Activated naive CD4-positive, alpha-beta T cell treated with anti-CD3 and anti-CD28 coated beads, Interleukin-2, amount 10 ng/mL, durations not matched to agents 7 days and 5 days (primary cell): ENCODE measurements at regions not wholly inside any gene's neighbourhood (a gene's known extent, or its start where the extent isn't known, plus 50 kb on each side); places are given as distances from the start of the nearest gene placed in this dataset.

Source experiments
- CTCF ChIA-PET: fragments of 350-600 bp; sonication (Branson Sonifier 250); formaldehyde crosslinking; loops from one replicate; lab custom pipeline; 2021; ENCODE audit warnings: antibody characterized with exemption; lab: Charles Lee
- DNase-seq: peaks from one replicate; pipeline ENCODE4 v3.0.0-alpha.2; 2020
- H3K27ac Mint-ChIP-seq: one replicate; pipeline ENCODE4 v1.8.0; 2021; ENCODE audit warnings: mild to moderate bottlenecking, moderate library complexity, mixed read lengths
- H3K27me3 Mint-ChIP-seq: one replicate; pipeline ENCODE4 v1.8.0; 2021; ENCODE audit warnings: mild to moderate bottlenecking, mixed read lengths
- H3K36me3 Mint-ChIP-seq: one replicate; pipeline ENCODE4 v1.8.0; 2021; ENCODE audit warnings: mixed read lengths
- H3K4me1 Mint-ChIP-seq: one replicate; pipeline ENCODE4 v1.8.0; 2021; ENCODE audit warnings: mixed read lengths
- H3K4me3 Mint-ChIP-seq: one replicate; pipeline ENCODE4 v1.8.0; 2021; ENCODE audit warnings: mild to moderate bottlenecking, moderate library complexity, mixed read lengths
- H3K9me3 Mint-ChIP-seq: one replicate; pipeline ENCODE4 v1.8.0; 2021; ENCODE audit warnings: mixed read lengths

DNA sequence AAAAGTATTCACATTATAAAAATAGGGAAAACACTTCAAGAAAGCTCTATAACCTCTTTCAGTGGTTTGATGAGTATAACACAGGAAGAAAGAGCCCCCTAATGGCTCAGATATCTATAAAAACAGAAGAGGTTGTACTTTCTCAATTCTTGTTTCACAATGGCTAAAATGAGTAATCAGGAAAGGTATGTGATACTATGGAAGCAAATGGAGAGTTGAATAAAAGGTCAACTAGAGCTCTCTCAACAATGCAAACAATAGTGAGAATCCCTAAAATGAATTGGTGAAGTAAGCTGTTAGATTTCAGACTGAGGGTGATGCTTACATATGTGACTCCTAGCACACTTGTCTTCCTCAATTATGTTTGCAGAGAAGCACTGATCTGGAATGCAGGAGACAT, 584.6 kb upstream of the CDH18 start:
- CTCF ChIA-PET, result no interaction called here
- H3K27me3 Mint-ChIP-seq, result no peaks in the 10 kb centered on the region
- no peaks in the 10 kb centered on the region for H3K4me1 Mint-ChIP-seq
- no peaks in the 10 kb centered on the region for H3K36me3 Mint-ChIP-seq
- H3K9me3 Mint-ChIP-seq, result peaks cover 4% of the 10 kb centered on the region
- H3K4me3 Mint-ChIP-seq, result no peak overlapping the region
- H3K27ac Mint-ChIP-seq, result no peak overlapping the region
- DNase-seq, result no peak

DNA sequence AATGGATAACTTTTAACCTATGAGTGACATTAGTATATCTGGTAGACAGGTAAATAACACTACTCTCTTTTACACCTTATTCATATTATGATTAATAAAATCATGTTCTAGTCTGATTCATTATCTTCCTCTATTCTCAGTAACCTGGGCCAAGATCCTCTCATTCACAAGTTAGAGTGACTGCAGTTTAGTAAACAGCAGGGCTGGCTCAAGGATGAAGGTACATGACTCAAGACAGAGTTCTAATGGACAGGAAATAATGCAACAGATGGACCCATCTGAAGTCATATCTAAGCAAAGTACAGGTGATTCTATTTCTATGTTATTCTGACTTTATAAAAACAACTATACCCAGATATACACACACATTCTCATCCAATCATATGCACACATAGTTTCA, 582.5 kb upstream of the CDH18 start:
- Mint-ChIP-seq H3K4me1 (no peaks in the 10 kb centered on the region), H3K36me3 (no peaks in the 10 kb centered on the region), H3K4me3 (no peak overlapping the region), H3K27ac (no peak overlapping the region), H3K27me3 (no peaks in the 10 kb centered on the region), H3K9me3 (peaks cover 8% of the 10 kb centered on the region)
- DNase-seq, result no peak
- CTCF ChIA-PET, result no interaction called here

DNA sequence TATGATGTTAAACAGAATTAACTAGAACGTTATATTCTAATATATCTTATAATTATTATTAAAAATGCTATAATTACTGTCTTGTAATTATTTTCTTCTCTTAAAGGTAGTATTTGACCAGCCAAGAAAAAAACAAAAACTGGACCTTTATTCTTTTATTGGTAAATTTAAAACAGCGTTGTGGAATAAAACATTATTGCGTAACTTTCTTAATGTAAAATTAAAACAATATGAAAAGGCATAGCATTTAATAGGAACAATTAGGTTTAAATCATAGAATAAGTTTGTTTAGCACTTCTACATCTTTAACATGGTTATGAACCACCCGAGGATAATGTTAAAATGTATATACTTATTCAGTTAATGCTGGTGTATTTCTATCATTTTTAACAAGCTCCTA, 574.5 kb upstream of the CDH18 start:
- no peaks in the 10 kb centered on the region for H3K4me1 Mint-ChIP-seq
- peaks cover 12% of the 10 kb centered on the region for H3K9me3 Mint-ChIP-seq
- no peak overlapping the region for H3K27ac Mint-ChIP-seq
- no peak for DNase-seq
- CTCF ChIA-PET, result no interaction called here
- no peaks in the 10 kb centered on the region for H3K27me3 Mint-ChIP-seq
- H3K36me3 Mint-ChIP-seq, result no peaks in the 10 kb centered on the region
- H3K4me3 Mint-ChIP-seq, result no peak overlapping the region

DNA sequence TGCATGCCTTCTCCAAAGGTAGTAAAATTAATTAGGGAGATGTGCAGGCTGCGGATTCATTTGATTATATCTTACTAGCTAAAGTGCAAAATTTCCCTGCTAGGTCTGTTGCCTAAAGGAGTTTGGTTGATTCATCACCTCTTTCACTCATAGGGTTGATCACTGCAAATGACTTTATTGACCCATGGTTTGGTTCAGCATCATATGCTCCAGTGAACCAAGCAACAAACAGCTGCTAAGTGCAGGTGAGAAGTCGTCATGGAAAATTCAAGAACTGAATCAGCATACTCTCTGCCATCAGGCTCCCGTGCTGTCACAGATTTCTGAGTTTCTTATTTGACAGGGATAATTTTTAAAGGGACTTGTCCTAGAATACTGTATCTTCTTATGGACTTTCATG, 571.8 kb upstream of the CDH18 start:
- no peaks in the 10 kb centered on the region for H3K4me1 Mint-ChIP-seq
- H3K27me3 Mint-ChIP-seq, result no peaks in the 10 kb centered on the region
- H3K9me3 Mint-ChIP-seq, result peaks cover 14% of the 10 kb centered on the region
- no peak overlapping the region for H3K4me3 Mint-ChIP-seq
- no peaks in the 10 kb centered on the region for H3K36me3 Mint-ChIP-seq
- CTCF ChIA-PET, result no interaction called here
- H3K27ac Mint-ChIP-seq, result no peak overlapping the region
- no peak for DNase-seq

DNA sequence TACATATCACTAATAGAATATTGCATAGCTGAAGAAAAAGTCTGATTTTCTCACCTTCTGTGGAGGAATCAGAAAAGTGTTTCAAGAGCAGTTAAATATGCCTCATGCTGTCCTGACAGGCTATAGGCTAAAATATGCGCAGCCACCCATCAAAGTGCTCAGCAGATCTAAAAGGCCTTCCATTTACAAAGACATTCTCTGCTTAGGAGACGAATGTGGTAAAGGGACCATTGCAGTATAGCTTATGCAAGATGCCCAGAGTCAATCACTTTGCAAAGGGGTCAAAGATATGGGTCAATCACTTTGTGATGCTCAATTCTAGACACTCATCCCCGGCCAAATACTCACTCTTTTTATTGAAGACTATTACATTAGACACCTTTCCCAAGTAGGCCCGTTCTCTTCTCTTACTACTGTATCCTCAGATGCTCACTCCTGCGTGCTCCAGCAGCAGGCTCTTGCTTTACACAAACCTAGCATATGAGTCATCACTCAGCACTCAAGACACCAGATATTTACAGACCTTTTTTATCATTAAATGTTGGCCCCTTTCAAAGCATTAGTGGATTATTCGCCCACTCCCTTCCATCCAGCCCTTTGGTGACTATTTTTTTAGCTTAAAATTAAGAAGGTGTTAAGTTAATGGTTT, 568.2 kb upstream of the CDH18 start:
- no peak overlapping the region for H3K4me3 Mint-ChIP-seq
- CTCF ChIA-PET, result no interaction called here
- H3K4me1 Mint-ChIP-seq, result no peaks in the 10 kb centered on the region
- no peaks in the 10 kb centered on the region for H3K36me3 Mint-ChIP-seq
- H3K9me3 Mint-ChIP-seq, result peaks cover 10% of the 10 kb centered on the region
- DNase-seq, result no peak
- no peak overlapping the region for H3K27ac Mint-ChIP-seq
- H3K27me3 Mint-ChIP-seq, result no peaks in the 10 kb centered on the region

DNA sequence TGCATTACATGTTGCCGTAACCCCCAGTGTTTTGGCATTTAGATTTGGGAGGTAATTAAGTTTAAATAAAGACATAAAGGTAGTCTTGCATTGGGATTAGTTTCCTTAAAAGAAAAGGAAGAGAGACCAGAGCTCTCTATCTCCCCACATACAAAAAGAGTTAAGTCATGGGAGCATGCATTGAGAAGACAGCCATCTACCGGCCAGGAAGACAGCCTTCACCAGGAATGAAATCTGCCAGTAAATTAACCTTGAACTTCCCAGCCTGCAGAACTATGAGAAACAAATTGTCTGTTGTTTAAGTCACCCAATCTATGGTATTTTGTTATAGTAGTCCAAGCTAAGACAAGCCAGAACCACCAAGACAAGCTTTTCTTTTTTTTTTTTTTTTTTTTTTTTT, 567.0 kb upstream of the CDH18 start:
- no peak for DNase-seq
- Mint-ChIP-seq H3K4me1 (no peaks in the 10 kb centered on the region), H3K36me3 (no peaks in the 10 kb centered on the region), H3K27me3 (no peaks in the 10 kb centered on the region), H3K9me3 (peaks cover 9% of the 10 kb centered on the region), H3K27ac (no peak overlapping the region), H3K4me3 (no peak overlapping the region)
- CTCF ChIA-PET, result no interaction called here

DNA sequence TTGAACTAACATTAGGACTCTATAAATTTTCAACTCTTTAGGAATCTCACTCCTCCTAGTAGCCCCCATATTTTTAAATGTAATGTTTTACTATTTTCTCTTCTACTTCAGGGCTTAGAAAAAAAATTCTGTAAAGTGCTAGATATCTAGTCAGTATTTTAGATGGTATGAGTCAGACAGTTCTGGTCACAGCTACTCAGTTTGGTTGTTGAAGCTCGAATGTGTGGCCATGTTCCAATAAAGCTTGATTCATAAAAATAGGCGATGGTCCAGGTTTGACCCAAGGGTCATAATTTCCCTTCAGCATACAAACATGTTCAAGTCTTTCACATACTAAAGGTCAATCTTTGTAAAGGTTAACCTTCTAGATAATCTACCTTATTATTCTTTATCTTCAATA, 566.0 kb upstream of the CDH18 start:
- Mint-ChIP-seq H3K4me3 (no peak overlapping the region), H3K9me3 (peaks cover 10% of the 10 kb centered on the region), H3K27me3 (no peaks in the 10 kb centered on the region), H3K36me3 (no peaks in the 10 kb centered on the region), H3K4me1 (no peaks in the 10 kb centered on the region), H3K27ac (no peak overlapping the region)
- CTCF ChIA-PET, result no interaction called here
- no peak for DNase-seq

DNA sequence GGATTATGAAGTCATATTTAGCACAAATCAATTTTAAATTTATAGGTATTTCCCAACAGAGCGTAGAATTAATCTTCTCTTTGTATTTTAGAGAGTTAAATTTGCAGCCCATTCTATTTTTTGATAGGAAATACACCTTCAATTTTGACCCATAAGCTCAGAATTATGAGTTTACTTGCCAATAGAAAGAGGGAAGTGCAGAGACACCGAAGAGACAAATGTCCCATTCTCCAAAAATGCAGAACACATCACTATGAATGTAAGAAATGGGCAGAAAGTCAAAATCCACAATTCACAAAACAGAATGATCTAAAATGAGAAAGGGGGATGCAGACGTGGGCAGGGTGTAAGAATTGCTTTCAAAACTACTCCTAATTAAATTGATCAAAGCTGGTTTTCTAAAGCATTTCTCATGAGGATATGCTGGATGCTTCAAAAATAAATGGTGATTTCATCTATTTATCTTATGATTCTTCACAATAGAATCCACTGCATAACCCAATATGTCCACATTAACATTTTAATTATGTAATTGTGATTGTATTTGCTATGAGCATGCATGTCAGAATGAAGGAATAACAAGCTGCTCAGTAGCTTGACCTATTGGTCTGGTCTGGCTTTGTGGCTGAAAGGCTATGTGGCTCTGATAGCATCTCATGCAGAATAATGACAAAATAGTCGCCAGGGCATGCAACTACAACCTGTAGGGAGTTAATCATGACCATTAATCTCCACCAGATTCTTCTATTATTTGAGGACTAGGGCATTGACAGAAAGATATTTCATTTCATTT, 550.1 kb upstream of the CDH18 start:
- H3K4me3 Mint-ChIP-seq, result no peak overlapping the region
- no peak for DNase-seq
- CTCF ChIA-PET, result no interaction called here
- no peak overlapping the region for H3K27ac Mint-ChIP-seq
- no peaks in the 10 kb centered on the region for H3K27me3 Mint-ChIP-seq
- no peaks in the 10 kb centered on the region for H3K4me1 Mint-ChIP-seq
- H3K36me3 Mint-ChIP-seq, result no peaks in the 10 kb centered on the region
- no peaks in the 10 kb centered on the region for H3K9me3 Mint-ChIP-seq

DNA sequence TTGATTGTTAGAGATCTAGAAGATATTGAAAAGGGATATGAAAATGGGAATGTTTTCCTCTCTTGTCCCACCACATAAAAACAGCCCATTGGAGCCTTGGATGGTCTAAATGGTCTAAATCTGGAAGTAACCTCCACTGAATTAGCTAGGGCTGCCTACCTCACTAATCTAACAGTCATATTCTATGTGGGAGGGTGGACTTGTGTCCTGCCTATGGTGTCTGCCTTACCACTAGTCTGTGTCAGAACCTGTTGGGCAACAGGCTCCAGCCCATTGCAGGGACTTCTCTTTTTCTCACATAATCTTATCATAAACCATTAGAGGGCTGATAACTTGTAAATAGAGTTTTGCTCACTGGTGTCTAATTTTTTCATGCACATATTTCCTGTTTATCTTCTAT, 548.8 kb upstream of the CDH18 start:
- H3K4me1 Mint-ChIP-seq, result no peaks in the 10 kb centered on the region
- peaks cover 3% of the 10 kb centered on the region for H3K9me3 Mint-ChIP-seq
- no peaks in the 10 kb centered on the region for H3K27me3 Mint-ChIP-seq
- no peak overlapping the region for H3K4me3 Mint-ChIP-seq
- CTCF ChIA-PET, result no interaction called here
- H3K27ac Mint-ChIP-seq, result no peak overlapping the region
- no peaks in the 10 kb centered on the region for H3K36me3 Mint-ChIP-seq
- no peak for DNase-seq

DNA sequence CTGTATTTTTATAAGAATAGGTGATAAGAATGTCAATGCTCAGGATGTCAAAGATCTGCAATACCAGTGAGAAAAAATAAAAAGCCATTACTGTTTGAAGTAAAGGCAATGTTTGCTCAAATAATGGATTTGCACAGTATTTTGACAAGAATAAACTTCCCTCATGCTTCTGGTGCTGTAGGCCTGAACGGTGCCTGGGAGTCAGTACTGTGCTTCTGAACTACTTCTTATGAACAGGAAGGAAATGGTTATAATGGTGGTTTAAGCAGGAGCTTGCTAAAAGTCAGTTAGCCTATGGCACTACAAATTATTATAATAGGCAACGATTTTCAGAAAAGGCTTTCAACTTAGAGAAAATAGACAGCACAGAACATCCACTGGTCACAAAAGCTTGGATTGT, 548.3 kb upstream of the CDH18 start:
- CTCF ChIA-PET, result no interaction called here
- Mint-ChIP-seq H3K4me3 (no peak overlapping the region), H3K9me3 (peaks cover 3% of the 10 kb centered on the region), H3K36me3 (no peaks in the 10 kb centered on the region), H3K4me1 (no peaks in the 10 kb centered on the region), H3K27ac (no peak overlapping the region), H3K27me3 (no peaks in the 10 kb centered on the region)
- no peak for DNase-seq

DNA sequence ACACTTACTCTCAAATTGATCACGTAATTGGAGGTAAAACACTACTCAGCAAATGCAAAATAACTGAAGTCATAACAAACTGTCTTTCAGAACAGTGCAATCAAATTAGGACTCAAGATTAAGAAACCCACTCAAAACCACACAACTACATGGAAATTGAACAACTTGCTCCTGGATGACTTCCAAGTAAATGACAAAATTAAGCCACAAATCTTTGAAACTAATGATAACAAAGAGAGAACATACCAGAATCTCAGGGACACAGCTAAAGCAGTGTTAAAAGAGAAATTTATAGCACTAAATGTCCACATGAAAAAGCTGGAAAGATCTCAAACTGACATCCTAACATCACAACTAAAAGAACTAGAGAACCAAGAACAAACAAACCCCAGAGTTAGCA, 540.5 kb upstream of the CDH18 start:
- DNase-seq, result no peak
- Mint-ChIP-seq H3K27me3 (no peaks in the 10 kb centered on the region), H3K27ac (no peak overlapping the region), H3K36me3 (no peaks in the 10 kb centered on the region), H3K9me3 (peaks cover 22% of the 10 kb centered on the region), H3K4me1 (no peaks in the 10 kb centered on the region), H3K4me3 (no peak overlapping the region)
- CTCF ChIA-PET, result no interaction called here

DNA sequence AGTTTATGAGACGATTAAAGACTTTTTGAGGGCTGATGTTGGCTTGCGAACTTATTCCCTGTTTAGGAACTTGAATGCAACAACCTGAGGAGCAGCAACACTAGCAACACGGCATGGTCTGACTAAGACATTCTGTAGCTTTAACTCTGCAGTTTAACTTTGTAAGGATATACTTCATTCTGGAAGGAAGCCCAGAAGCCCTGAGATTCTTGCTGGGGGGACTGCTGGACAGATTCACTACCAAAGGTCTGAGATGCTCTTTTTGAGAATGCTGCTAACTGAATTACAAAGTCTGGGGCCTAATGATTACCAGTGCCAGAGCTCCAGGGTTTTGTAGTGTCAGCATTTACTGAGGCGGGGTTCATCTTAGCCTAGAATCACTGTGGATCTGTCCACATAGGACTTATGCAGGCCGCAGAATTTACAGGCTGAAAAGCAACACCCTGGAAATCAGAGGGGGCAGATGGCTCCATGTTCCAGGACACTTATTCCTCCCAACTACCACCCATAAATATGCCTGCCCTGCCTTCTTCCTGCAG, 537.1 kb upstream of the CDH18 start:
- CTCF ChIA-PET, result no interaction called here
- H3K27ac Mint-ChIP-seq, result no peak overlapping the region
- H3K9me3 Mint-ChIP-seq, result peaks cover 22% of the 10 kb centered on the region
- no peaks in the 10 kb centered on the region for H3K36me3 Mint-ChIP-seq
- no peaks in the 10 kb centered on the region for H3K4me1 Mint-ChIP-seq
- no peak for DNase-seq
- H3K27me3 Mint-ChIP-seq, result no peaks in the 10 kb centered on the region
- H3K4me3 Mint-ChIP-seq, result no peak overlapping the region

DNA sequence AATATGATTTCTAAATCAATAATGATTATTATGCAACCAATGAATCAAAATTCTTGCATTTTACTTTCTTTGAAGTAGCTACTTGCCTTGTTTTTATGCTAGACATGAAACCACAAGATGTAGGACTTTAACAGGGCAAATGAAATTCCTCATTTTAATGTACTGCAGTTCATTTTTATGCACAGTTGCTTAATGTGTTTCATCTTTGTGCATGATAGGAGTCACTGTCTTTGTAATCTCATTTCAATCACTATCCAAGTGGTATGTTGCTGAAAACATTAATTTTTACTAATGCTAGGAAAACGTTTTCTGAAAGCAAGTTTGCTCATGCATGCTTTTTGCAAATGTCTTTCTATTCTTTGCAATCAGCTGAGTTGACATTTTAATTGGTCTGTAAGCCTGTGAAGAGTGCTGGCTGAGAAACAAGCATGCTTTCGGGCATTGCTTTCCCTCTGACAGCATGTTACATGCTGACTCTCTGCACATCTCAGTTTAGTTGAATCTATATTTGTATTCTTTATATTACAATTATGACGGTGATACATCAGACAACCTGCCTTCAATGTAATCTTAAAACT, 535.0 kb upstream of the CDH18 start:
- no peak for DNase-seq
- Mint-ChIP-seq H3K36me3 (no peaks in the 10 kb centered on the region), H3K4me1 (no peaks in the 10 kb centered on the region), H3K9me3 (peaks cover 20% of the 10 kb centered on the region), H3K27me3 (no peaks in the 10 kb centered on the region), H3K4me3 (no peak overlapping the region), H3K27ac (no peak overlapping the region)
- CTCF ChIA-PET, result no interaction called here

DNA sequence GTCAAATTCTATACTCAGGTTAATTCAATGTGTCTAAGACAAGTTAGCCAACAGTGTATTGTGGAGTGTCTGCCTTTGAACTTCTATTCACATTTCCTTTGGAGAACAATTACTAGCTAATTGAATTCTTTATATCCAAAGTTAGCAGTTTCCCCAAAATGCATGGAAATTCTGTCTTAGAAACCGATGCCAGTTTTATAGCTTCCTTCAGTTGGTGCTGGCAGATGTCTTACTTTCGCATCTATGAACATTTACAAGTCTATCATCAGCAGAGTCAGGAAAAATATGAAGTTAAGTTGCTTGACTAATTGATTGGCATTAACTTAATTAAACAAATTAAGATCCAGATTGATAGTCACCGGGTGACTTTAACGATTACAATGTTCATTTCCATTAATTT, 527.6 kb upstream of the CDH18 start:
- Mint-ChIP-seq H3K27ac (no peak overlapping the region), H3K27me3 (no peaks in the 10 kb centered on the region), H3K36me3 (no peaks in the 10 kb centered on the region), H3K9me3 (peaks cover 10% of the 10 kb centered on the region), H3K4me3 (no peak overlapping the region), H3K4me1 (no peaks in the 10 kb centered on the region)
- CTCF ChIA-PET, result no interaction called here
- no peak for DNase-seq

DNA sequence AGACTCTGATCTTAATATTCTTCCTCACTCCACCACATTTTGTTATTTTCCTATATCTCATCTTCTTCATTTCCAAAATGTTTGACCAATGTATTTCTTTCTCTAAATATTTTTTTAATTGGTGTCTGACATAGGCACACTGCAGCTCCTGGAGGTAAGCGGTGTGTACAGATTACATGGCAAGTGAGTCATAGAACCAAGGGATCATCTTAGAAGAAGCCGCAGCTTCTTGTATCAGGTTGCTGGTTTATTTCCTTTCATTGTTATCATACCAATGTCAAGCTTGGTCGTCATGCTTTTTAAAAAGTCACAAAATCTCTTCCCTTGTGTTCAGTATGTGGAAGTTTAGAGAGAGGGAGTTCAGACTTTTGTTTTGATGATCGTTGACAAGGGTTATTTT, 526.1 kb upstream of the CDH18 start:
- H3K4me1 Mint-ChIP-seq, result no peaks in the 10 kb centered on the region
- H3K27ac Mint-ChIP-seq, result no peak overlapping the region
- H3K4me3 Mint-ChIP-seq, result no peak overlapping the region
- no peak for DNase-seq
- no peaks in the 10 kb centered on the region for H3K36me3 Mint-ChIP-seq
- peaks cover 8% of the 10 kb centered on the region for H3K9me3 Mint-ChIP-seq
- CTCF ChIA-PET, result no interaction called here
- H3K27me3 Mint-ChIP-seq, result no peaks in the 10 kb centered on the region
